ENCODE measurements at regions not wholly inside any gene's neighbourhood (a gene's known extent, or its start where the extent isn't known, plus 50 kb on each side); places are given as distances from the start of the nearest gene placed in this dataset.

- TF ChIP-seq YY1 (IDR thresholded peaks at IDR 0.05; ENCODE audit: insufficient read depth, insufficient read length) (no peak), ZNF274 (IDR thresholded peaks at IDR 0.05; ENCODE audit: low read depth, low read length) (no peak)
These were observed 61.3 kb downstream of the NSMCE3 start for GRCh38 chr15:29208352-29208751.
